ENCODE measurements at regions not wholly inside any gene's neighbourhood (a gene's known extent, or its start where the extent isn't known, plus 50 kb on each side); places are given as distances from the start of the nearest gene placed in this dataset.

GRCh38 chr13:110811008-110811720, 97.7 kb downstream of the ING1 start:
- ATAC-seq: no peak
- TF ChIP-seq TOX (CRISPR knock-in tag; IDR thresholded peaks at IDR 0.05; ENCODE audit: borderline replicate concordance) (no peak), CSRNP3 (CRISPR knock-in tag; IDR thresholded peaks at IDR 0.05) (no peak), TSHZ2 (CRISPR knock-in tag; IDR thresholded peaks at IDR 0.05) (no peak), SNAI2 (CRISPR knock-in tag; IDR thresholded peaks at IDR 0.05) (no peak), ARNTL (CRISPR knock-in tag; IDR thresholded peaks at IDR 0.05; ENCODE audit: borderline replicate concordance, low read depth) (no peak), ZNF8 (CRISPR knock-in tag; IDR thresholded peaks at IDR 0.05) (no peak), CREB5 (CRISPR knock-in tag; IDR thresholded peaks at IDR 0.05; ENCODE audit: low read depth) (no peak), PATZ1 (CRISPR knock-in tag; IDR thresholded peaks at IDR 0.05; ENCODE audit: borderline replicate concordance) (no peak), POU6F1 (CRISPR knock-in tag; IDR thresholded peaks at IDR 0.05; ENCODE audit: borderline replicate concordance, low read depth) (no peak), ESRRG (CRISPR knock-in tag; IDR thresholded peaks at IDR 0.05) (no peak), TCF4 (CRISPR knock-in tag; IDR thresholded peaks at IDR 0.05; ENCODE audit: borderline replicate concordance) (no peak), ZFP30 (CRISPR knock-in tag; IDR thresholded peaks at IDR 0.05) (no peak)

GRCh38 chr13:110811771-110812120, 98.2 kb downstream of the ING1 start:
- no peak for ATAC-seq
- TF ChIP-seq ZFP3 (CRISPR knock-in tag; IDR thresholded peaks at IDR 0.05): no peak
- TF ChIP-seq ZC3H10 (CRISPR knock-in tag; IDR thresholded peaks at IDR 0.05): no peak
- no peak for TF ChIP-seq TOX (CRISPR knock-in tag; IDR thresholded peaks at IDR 0.05; ENCODE audit: borderline replicate concordance)
- TF ChIP-seq BACH2 (CRISPR knock-in tag; IDR thresholded peaks at IDR 0.05; ENCODE audit: borderline replicate concordance): no peak
- no peak for TF ChIP-seq PPARA (CRISPR knock-in tag; IDR thresholded peaks at IDR 0.05; ENCODE audit: borderline replicate concordance)
- TF ChIP-seq ZFP30 (CRISPR knock-in tag; IDR thresholded peaks at IDR 0.05): no peak
- TF ChIP-seq ZNF70 (CRISPR knock-in tag; IDR thresholded peaks at IDR 0.05): no peak
- no peak for TF ChIP-seq GLIS3 (CRISPR knock-in tag; IDR thresholded peaks at IDR 0.05)
- TF ChIP-seq ARNTL (CRISPR knock-in tag; IDR thresholded peaks at IDR 0.05; ENCODE audit: borderline replicate concordance, low read depth): no peak
- no peak for TF ChIP-seq CSRNP3 (CRISPR knock-in tag; IDR thresholded peaks at IDR 0.05)
